GM21786 (cell line): ENCODE measurements at regions not wholly inside any gene's neighbourhood (a gene's known extent, or its start where the extent isn't known, plus 50 kb on each side); places are given as distances from the start of the nearest gene placed in this dataset.

ENCODE experiments used
- ATAC-seq: cut with Tn5 transposase; IDR thresholded peaks from one replicate; pipeline ENCODE4 v1.9.1; 2021; ENCODE audit not compliant: unreplicated experiment

GRCh38 chr2:220506466-220506865, 879.0 kb downstream of the SLC4A3 start:
- no peak for ATAC-seq

GRCh38 chr2:220509096-220509757, 881.8 kb downstream of the SLC4A3 start:
- ATAC-seq = no peak

- no peak for ATAC-seq
Measured at GRCh38 chr2:220509966-220510365, 882.5 kb downstream of the SLC4A3 start.

- no peak for ATAC-seq
Measured at GRCh38 chr2:220510668-220511067, 883.2 kb downstream of the SLC4A3 start.

GRCh38 chr2:220512419-220512818, 885.0 kb downstream of the SLC4A3 start:
- ATAC-seq = no peak

GRCh38 chr2:220513573-220514288, 886.3 kb downstream of the SLC4A3 start:
- no peak for ATAC-seq

- ATAC-seq = no peak
Measured at GRCh38 chr2:220521551-220521950, 894.1 kb downstream of the SLC4A3 start.

- no peak for ATAC-seq
Measured at GRCh38 chr2:220528180-220528675, 900.8 kb downstream of the SLC4A3 start.

GRCh38 chr2:220531216-220531615, 903.8 kb downstream of the SLC4A3 start:
- ATAC-seq = no peak

GRCh38 chr2:220533485-220533884, 906.1 kb downstream of the SLC4A3 start:
- peak; percentile 66 for ATAC-seq

- no peak for ATAC-seq
Measured at GRCh38 chr2:220539481-220539880, 912.1 kb downstream of the SLC4A3 start.

- no peak for ATAC-seq
Measured at GRCh38 chr2:220544049-220544448, 916.6 kb downstream of the SLC4A3 start.

GRCh38 chr2:220550995-220551700, 923.7 kb downstream of the SLC4A3 start:
- ATAC-seq = no peak

- no peak for ATAC-seq
Measured at GRCh38 chr2:220552790-220553535, 925.5 kb downstream of the SLC4A3 start.

- ATAC-seq = no peak
Measured at GRCh38 chr2:220555961-220556630, 928.7 kb downstream of the SLC4A3 start.

- no peak for ATAC-seq
Measured at GRCh38 chr2:220556658-220557057, 929.2 kb downstream of the SLC4A3 start.

GRCh38 chr2:220560192-220560591, 932.8 kb downstream of the SLC4A3 start:
- no peak for ATAC-seq

GRCh38 chr2:220562375-220563140, 935.1 kb downstream of the SLC4A3 start:
- ATAC-seq = no peak

GRCh38 chr2:220568296-220568695, 940.9 kb downstream of the SLC4A3 start:
- ATAC-seq = no peak
